PFSK-1 (cell line): ENCODE measurements at regions not wholly inside any gene's neighbourhood (a gene's known extent, or its start where the extent isn't known, plus 50 kb on each side); places are given as distances from the start of the nearest gene placed in this dataset.

ENCODE experiments used
- FOXP2 ChIP-seq: optimal IDR thresholded peaks from 2 replicates; pipeline ENCODE3; 2011; ENCODE audit warnings: borderline replicate concordance, control low read depth, inconsistent platforms; ENCODE audit not compliant: insufficient read depth; ENCODE audit errors: extremely low read length, extremely low read depth
- POLR2AphosphoS5 ChIP-seq: IDR thresholded peaks from 2 replicates; pipeline ENCODE4 v1.6.1; 2012; ENCODE audit warnings: low read depth, mild to moderate bottlenecking, control low read depth, low read length, moderate library complexity
- SIN3A ChIP-seq: IDR thresholded peaks from 2 replicates; pipeline ENCODE4 v1.6.1; 2012; ENCODE audit warnings: mild to moderate bottlenecking, low read length, moderate library complexity, borderline replicate concordance; ENCODE audit not compliant: insufficient read depth
- TAF1 ChIP-seq: IDR thresholded peaks from 2 replicates; pipeline ENCODE4 v1.6.1; 2012; ENCODE audit warnings: low read length, control low read depth, borderline replicate concordance; ENCODE audit not compliant: insufficient read depth
- TF ChIP-seq, protein P1 (sequence below), 2 experiments: IDR thresholded peaks; 2 replicates each; pipeline versions ENCODE4 v1.6.1 to v1.8.0; 2011 to 2012; ENCODE audit warnings: low read depth in 2 of 2, low read length in 2 of 2, control low read depth in 1 of 2, inconsistent platforms in 1 of 2, mild to moderate bottlenecking in 1 of 2, moderate library complexity in 1 of 2; ENCODE audit not compliant: insufficient read depth in 1 of 2

- TF ChIP-seq TAF1 (no peak), FOXP2 (no peak), POLR2AphosphoS5 (no peak), SIN3A (no peak)
- TF ChIP-seq, protein P1, sequence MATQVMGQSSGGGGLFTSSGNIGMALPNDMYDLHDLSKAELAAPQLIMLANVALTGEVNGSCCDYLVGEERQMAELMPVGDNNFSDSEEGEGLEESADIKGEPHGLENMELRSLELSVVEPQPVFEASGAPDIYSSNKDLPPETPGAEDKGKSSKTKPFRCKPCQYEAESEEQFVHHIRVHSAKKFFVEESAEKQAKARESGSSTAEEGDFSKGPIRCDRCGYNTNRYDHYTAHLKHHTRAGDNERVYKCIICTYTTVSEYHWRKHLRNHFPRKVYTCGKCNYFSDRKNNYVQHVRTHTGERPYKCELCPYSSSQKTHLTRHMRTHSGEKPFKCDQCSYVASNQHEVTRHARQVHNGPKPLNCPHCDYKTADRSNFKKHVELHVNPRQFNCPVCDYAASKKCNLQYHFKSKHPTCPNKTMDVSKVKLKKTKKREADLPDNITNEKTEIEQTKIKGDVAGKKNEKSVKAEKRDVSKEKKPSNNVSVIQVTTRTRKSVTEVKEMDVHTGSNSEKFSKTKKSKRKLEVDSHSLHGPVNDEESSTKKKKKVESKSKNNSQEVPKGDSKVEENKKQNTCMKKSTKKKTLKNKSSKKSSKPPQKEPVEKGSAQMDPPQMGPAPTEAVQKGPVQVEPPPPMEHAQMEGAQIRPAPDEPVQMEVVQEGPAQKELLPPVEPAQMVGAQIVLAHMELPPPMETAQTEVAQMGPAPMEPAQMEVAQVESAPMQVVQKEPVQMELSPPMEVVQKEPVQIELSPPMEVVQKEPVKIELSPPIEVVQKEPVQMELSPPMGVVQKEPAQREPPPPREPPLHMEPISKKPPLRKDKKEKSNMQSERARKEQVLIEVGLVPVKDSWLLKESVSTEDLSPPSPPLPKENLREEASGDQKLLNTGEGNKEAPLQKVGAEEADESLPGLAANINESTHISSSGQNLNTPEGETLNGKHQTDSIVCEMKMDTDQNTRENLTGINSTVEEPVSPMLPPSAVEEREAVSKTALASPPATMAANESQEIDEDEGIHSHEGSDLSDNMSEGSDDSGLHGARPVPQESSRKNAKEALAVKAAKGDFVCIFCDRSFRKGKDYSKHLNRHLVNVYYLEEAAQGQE (IDR thresholded peaks at IDR 0.05; ENCODE audit: insufficient read depth in 1 of 2, low read depth in 2 of 2, low read length in 2 of 2), result no peak
Measured at GRCh38 chr4:96326846-96327245, 487.0 kb downstream of the PDHA2 start.

GRCh38 chr4:96342196-96342595 lies 502.3 kb downstream of the PDHA2 start:
- TF ChIP-seq SIN3A (no peak), FOXP2 (no peak), TAF1 (no peak), POLR2AphosphoS5 (no peak)
- TF ChIP-seq, protein P1 (IDR thresholded peaks at IDR 0.05; ENCODE audit: insufficient read depth in 1 of 2, low read depth in 2 of 2, low read length in 2 of 2), result no peak

DNA sequence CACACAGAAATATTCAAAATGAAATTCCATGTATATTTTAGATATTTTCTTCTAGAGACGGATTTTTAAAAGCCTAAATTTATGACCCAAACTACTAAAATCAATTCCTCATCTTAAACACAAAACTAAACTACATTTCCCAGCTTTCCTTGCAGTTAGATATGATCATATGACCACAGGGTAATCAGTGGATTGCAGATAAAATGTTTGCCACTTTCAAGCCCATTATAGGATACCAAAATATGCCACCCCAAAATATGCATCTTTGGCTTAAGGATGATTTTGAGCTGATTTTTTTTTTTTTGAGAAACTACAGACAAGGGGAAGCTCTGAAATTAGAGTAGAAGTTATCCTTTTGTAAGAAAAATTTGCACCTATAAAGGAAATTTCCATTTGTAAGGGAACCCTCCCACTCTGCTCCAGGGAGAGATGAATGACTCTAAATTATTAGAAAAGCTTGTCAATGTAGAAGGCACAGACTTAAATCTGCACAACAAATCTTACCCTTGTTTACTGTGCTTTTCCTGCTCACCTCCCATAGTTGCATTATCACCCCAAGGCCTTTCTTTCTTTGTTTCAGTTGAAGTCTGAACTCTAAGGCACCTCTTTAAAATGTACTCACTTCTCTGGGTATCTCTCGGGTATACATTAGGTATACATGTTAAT lies 503.0 kb downstream of the PDHA2 start:
- TF ChIP-seq TAF1 (no peak), SIN3A (no peak), FOXP2 (no peak), POLR2AphosphoS5 (no peak)
- TF ChIP-seq, protein P1 (IDR thresholded peaks at IDR 0.05; ENCODE audit: insufficient read depth in 1 of 2, low read depth in 2 of 2, low read length in 2 of 2), result no peak

DNA sequence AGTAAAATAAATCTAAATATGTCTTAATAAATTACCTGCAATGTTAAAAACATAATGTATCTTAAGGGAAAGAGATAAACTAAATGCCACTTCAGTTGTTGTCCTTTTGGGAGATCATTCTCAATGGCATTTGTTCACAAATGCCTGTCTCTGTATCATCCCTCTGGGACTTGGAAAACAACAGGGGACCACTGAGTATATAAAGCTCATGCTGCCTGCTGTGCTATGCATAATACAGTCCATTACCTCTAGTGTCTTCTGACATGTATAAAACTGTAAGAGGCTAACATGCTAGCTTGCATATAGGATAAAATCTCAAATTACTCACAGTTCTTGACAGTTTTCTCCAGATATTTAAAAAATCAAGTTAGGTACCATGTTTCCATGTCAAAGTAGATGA lies 503.9 kb downstream of the PDHA2 start:
- TF ChIP-seq, protein P1 (IDR thresholded peaks at IDR 0.05; ENCODE audit: insufficient read depth in 1 of 2, low read depth in 2 of 2, low read length in 2 of 2), result no peak
- TF ChIP-seq SIN3A (no peak), TAF1 (no peak), POLR2AphosphoS5 (no peak), FOXP2 (no peak)

DNA sequence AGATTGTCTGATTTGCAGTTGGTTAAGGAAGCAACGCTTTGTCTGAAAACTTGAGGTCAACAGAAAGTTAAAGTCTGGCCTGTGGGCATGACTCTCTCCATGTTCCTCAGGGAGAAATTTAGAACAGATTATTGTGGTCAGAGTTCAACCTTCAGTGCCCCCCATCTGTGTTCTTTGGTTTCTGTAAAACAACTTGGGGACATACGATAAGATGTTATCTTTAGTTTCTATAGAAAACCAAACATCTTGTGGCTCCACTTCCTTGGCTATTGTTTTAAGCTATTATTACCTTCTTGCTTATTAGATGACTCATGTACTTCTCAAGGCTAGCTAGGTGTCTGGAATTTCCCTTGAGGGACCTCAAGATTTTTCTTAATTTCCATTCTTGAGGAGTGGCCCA lies 507.7 kb downstream of the PDHA2 start:
- TF ChIP-seq POLR2AphosphoS5, result no peak
